ENCODE measurements at regions not wholly inside any gene's neighbourhood (a gene's known extent, or its start where the extent isn't known, plus 50 kb on each side); places are given as distances from the start of the nearest gene placed in this dataset.

- TF ChIP-seq AKNA (CRISPR knock-in tag; IDR thresholded peaks at IDR 0.05; ENCODE audit: borderline replicate concordance) (no peak), FOXK1 (CRISPR knock-in tag; IDR thresholded peaks at IDR 0.05; ENCODE audit: borderline replicate concordance, low read depth) (peak; percentile 32; the same call in 1 of the 2 replicates), TSC22D2 (CRISPR knock-in tag; IDR thresholded peaks at IDR 0.05; ENCODE audit: borderline replicate concordance) (0 out of 2 replicates have a peak, but pooled peaks have one; percentile 45), WIZ (CRISPR knock-in tag; IDR thresholded peaks at IDR 0.05) (no peak), ZMYM4 (CRISPR knock-in tag; IDR thresholded peaks at IDR 0.05) (peak; percentile 68; the same call in 1 of the 2 replicates), PITX1 (CRISPR knock-in tag; IDR thresholded peaks at IDR 0.05) (no peak), ETV5 (CRISPR knock-in tag; IDR thresholded peaks at IDR 0.05; ENCODE audit: borderline replicate concordance) (peak; percentile 17; the same call in 1 of the 2 replicates), NPAS2 (CRISPR knock-in tag; IDR thresholded peaks at IDR 0.05; ENCODE audit: borderline replicate concordance) (no peak), TEF (CRISPR knock-in tag; IDR thresholded peaks at IDR 0.05) (no peak), ZNF276 (CRISPR knock-in tag; IDR thresholded peaks at IDR 0.05; ENCODE audit: low read depth) (0 out of 2 replicates have a peak, but pooled peaks have one; percentile 64), MIXL1 (CRISPR knock-in tag; IDR thresholded peaks at IDR 0.05) (peak; percentile 61; the same call in 1 of the 2 replicates), ZNF775 (CRISPR knock-in tag; IDR thresholded peaks at IDR 0.05; ENCODE audit: borderline replicate concordance) (no peak), HOXA5 (CRISPR knock-in tag; IDR thresholded peaks at IDR 0.05) (peak; percentile 90), ZNF784 (CRISPR knock-in tag; IDR thresholded peaks at IDR 0.05; ENCODE audit: borderline replicate concordance) (0 out of 2 replicates have a peak, but pooled peaks have one; percentile 40), ZNF296 (CRISPR knock-in tag; conservative IDR thresholded peaks at IDR 0.05) (no peak), SOX6 (IDR thresholded peaks at IDR 0.05) (no peak), SOX6 (CRISPR knock-in tag; IDR thresholded peaks at IDR 0.05) (peak; percentile 76), SMC3 (IDR thresholded peaks at IDR 0.05; ENCODE audit: low read length) (peak; percentile 94)
Measured at GRCh38 chr9:33721674-33722358, 73.5 kb upstream of the PRSS3 start (continued).

All from HepG2 (cell line).